ENCODE measurements at regions not wholly inside any gene's neighbourhood (a gene's known extent, or its start where the extent isn't known, plus 50 kb on each side); places are given as distances from the start of the nearest gene placed in this dataset.

DNA sequence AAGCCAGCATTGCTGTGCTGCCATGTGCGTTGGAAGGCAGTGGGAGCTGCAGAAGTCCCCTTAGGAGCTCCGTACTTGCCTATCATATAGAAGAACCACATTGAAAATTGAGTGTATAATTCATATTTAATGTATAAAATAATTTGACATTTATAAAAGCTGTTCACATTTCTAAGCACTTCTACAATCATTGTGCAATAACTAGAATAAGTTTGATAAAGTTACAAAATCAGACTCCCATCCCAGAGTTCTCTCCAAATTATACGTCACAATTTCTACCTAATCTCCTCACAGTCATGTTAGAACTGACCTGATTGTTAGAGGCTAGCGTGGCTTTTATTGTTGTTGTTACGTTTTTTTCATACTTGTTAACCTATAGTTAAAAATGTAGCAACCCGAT lies 123.5 kb upstream of the ZNF366 start:
- no peak for TF ChIP-seq POLR2A (IDR thresholded peaks at IDR 0.05)
- TF ChIP-seq, protein P1, sequence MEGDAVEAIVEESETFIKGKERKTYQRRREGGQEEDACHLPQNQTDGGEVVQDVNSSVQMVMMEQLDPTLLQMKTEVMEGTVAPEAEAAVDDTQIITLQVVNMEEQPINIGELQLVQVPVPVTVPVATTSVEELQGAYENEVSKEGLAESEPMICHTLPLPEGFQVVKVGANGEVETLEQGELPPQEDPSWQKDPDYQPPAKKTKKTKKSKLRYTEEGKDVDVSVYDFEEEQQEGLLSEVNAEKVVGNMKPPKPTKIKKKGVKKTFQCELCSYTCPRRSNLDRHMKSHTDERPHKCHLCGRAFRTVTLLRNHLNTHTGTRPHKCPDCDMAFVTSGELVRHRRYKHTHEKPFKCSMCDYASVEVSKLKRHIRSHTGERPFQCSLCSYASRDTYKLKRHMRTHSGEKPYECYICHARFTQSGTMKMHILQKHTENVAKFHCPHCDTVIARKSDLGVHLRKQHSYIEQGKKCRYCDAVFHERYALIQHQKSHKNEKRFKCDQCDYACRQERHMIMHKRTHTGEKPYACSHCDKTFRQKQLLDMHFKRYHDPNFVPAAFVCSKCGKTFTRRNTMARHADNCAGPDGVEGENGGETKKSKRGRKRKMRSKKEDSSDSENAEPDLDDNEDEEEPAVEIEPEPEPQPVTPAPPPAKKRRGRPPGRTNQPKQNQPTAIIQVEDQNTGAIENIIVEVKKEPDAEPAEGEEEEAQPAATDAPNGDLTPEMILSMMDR (IDR thresholded peaks at IDR 0.05): no peak

Measured in right lobe of liver (tissue), 4 donors.